GM23338 (cell line): ENCODE measurements at regions not wholly inside any gene's neighbourhood (a gene's known extent, or its start where the extent isn't known, plus 50 kb on each side); places are given as distances from the start of the nearest gene placed in this dataset.

Source experiments
- ATAC-seq: fragments of 200-7000 bp; cut with Tn5 transposase; 3 replicates; pipeline ENCODE4 v1.9.1; 2020
- DNase-seq: peaks from one replicate; pipeline ENCODE4 v3.0.0-alpha.2; 2015; ENCODE audit warnings: low spot score
- H2AFZ ChIP-seq: fragments of 200-600 bp; sonication (generic); 2 replicates; pipeline ENCODE4 v1.8.0; 2016; ENCODE audit warnings: antibody characterized with exemption, mild to moderate bottlenecking, moderate library complexity
- H3F3A ChIP-seq: fragments of 200-600 bp; sonication (generic); replicated peaks from 2 replicates; pipeline ENCODE4 v1.8.0; 2017; ENCODE audit warnings: antibody characterized with exemption, mixed run types, low read depth
- H3K27ac ChIP-seq: fragments of 200-600 bp; sonication (generic); 2 replicates; pipeline ENCODE4 v1.6.1; 2016; ENCODE audit warnings: low read depth
- H3K27me3 ChIP-seq: fragments of 200-600 bp; sonication (generic); 2 replicates; pipeline ENCODE4 v1.8.0; 2016; ENCODE audit warnings: mild to moderate bottlenecking, mixed run types, moderate library complexity; ENCODE audit not compliant: insufficient read depth
- H3K36me3 ChIP-seq: fragments of 200-600 bp; sonication (generic); 2 replicates; pipeline ENCODE4 v1.8.0; 2016; ENCODE audit warnings: mild to moderate bottlenecking; ENCODE audit not compliant: insufficient read depth
- H3K4me1 ChIP-seq: fragments of 200-600 bp; sonication (generic); 2 replicates; pipeline ENCODE4 v1.8.0; 2016; ENCODE audit warnings: mild to moderate bottlenecking, moderate library complexity; ENCODE audit not compliant: insufficient read depth
- H3K4me2 ChIP-seq: fragments of 200-600 bp; sonication (generic); 2 replicates; pipeline ENCODE4 v1.7.1; 2017; ENCODE audit warnings: mixed run types
- H3K4me3 ChIP-seq: fragments of 200-600 bp; sonication (generic); 2 replicates; pipeline ENCODE4 v1.6.1; 2016; ENCODE audit warnings: mixed run types
- H3K79me2 ChIP-seq: fragments of 200-600 bp; sonication (generic); replicated peaks from 2 replicates; pipeline ENCODE4 v1.8.0; 2017; ENCODE audit warnings: mild to moderate bottlenecking; ENCODE audit not compliant: insufficient read depth
- H3K9me2 ChIP-seq: fragments of 200-600 bp; sonication (generic); 2 replicates; pipeline ENCODE4 v1.8.0; 2017; ENCODE audit not compliant: insufficient read depth
- H4K20me1 ChIP-seq: fragments of 200-600 bp; sonication (generic); replicated peaks from 2 replicates; pipeline ENCODE4 v1.8.0; 2017; ENCODE audit warnings: mild to moderate bottlenecking; ENCODE audit not compliant: insufficient read depth
- H3K27ac Mint-ChIP-seq: 2 replicates; pipeline ENCODE4 v1.8.0; 2020; ENCODE audit warnings: inconsistent platforms, mild to moderate bottlenecking, moderate library complexity, mixed read lengths
- H3K27me3 Mint-ChIP-seq: 3 replicates; pipeline ENCODE4 v1.8.0; 2022; ENCODE audit warnings: low read depth, mild to moderate bottlenecking, moderate library complexity, mixed read lengths, inconsistent platforms; ENCODE audit not compliant: insufficient read depth, poor library complexity
- H3K36me3 Mint-ChIP-seq: 3 replicates; pipeline ENCODE4 v1.8.0; 2021; ENCODE audit warnings: low read depth, mild to moderate bottlenecking, inconsistent platforms, moderate library complexity, mixed read lengths
- H3K4me1 Mint-ChIP-seq: 3 replicates; pipeline ENCODE4 v1.8.0; 2020; ENCODE audit warnings: mild to moderate bottlenecking, inconsistent platforms, mixed read lengths
- H3K4me3 Mint-ChIP-seq: 3 replicates; pipeline ENCODE4 v1.8.0; 2021; ENCODE audit warnings: moderate library complexity, mild to moderate bottlenecking, inconsistent platforms, mixed read lengths
- H3K9me3 Mint-ChIP-seq: 3 replicates; pipeline ENCODE4 v1.8.0; 2020; ENCODE audit warnings: moderate library complexity, mild to moderate bottlenecking, inconsistent platforms, mixed read lengths
- EZH2 ChIP-seq: fragments of 200-600 bp; sonication (generic); IDR thresholded peaks from one replicate; pipeline ENCODE4 v1.8.0; 2017; ENCODE audit warnings: antibody characterized with exemption, mild to moderate bottlenecking, low read depth; ENCODE audit not compliant: unreplicated experiment
- EZH2phosphoT487 ChIP-seq: fragments of 200-600 bp; sonication (generic); IDR thresholded peaks from one replicate; pipeline ENCODE4 v1.8.1; 2018; ENCODE audit warnings: antibody characterized with exemption; ENCODE audit not compliant: unreplicated experiment
- NANOG ChIP-seq: IDR thresholded peaks from 2 replicates; pipeline ENCODE4 v1.6.1; 2016; ENCODE audit warnings: antibody characterized with exemption, borderline replicate concordance
- POLR2AphosphoS5 ChIP-seq: IDR thresholded peaks from 2 replicates; pipeline ENCODE4 v1.6.1; 2016; ENCODE audit warnings: antibody characterized with exemption, low read depth
- TF ChIP-seq, protein P1 (sequence below): IDR thresholded peaks from 2 replicates; pipeline ENCODE4 v1.6.1; 2016; ENCODE audit warnings: antibody characterized with exemption
- TF ChIP-seq, protein P2 (sequence below), 2 experiments: fragments of 200-600 bp in 1 of 2; sonication (generic) in 1 of 2; conservative IDR thresholded peaks; 2 replicates each; pipeline versions ENCODE4 v1.5.1 to v1.6.1; 2016 to 2017; ENCODE audit warnings: antibody characterized with exemption in 2 of 2, low read depth in 2 of 2, mild to moderate bottlenecking in 2 of 2, moderate library complexity in 1 of 2
- TF ChIP-seq, protein P3 (sequence below): fragments of 250-450 bp; sonication (Bioruptor Pico); IDR thresholded peaks from 2 replicates; pipeline ENCODE4 v1.5.0; 2020; ENCODE audit warnings: mild to moderate bottlenecking, moderate library complexity

DNA sequence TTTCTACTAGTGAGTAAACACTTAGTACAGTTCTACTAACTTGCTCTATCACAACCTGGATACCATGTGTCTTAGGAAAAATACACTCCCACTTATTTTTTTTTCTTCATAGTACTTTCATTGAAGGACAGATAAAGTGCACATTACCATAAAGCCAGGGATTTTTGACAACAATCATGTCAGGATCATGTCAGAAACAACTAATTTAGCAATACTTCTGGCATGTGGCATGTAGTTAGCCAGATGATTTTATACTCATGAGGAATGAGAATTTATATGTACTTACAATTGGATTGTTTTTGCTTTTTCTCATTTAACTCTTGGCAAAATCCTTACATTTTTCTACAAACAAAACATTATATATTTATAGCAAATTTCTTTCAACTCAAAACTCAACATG lies 630.7 kb upstream of the GRM3 start:
- no peak overlapping the region for H3K4me2 ChIP-seq
- H3K4me3 ChIP-seq = no peak overlapping the region
- H4K20me1 ChIP-seq = no peaks in the 10 kb centered on the region
- no peaks in the 10 kb centered on the region for H3K9me2 ChIP-seq
- H3K36me3 Mint-ChIP-seq = no peaks in the 10 kb centered on the region
- H3K27ac Mint-ChIP-seq = no peak overlapping the region
- TF ChIP-seq, protein P1, sequence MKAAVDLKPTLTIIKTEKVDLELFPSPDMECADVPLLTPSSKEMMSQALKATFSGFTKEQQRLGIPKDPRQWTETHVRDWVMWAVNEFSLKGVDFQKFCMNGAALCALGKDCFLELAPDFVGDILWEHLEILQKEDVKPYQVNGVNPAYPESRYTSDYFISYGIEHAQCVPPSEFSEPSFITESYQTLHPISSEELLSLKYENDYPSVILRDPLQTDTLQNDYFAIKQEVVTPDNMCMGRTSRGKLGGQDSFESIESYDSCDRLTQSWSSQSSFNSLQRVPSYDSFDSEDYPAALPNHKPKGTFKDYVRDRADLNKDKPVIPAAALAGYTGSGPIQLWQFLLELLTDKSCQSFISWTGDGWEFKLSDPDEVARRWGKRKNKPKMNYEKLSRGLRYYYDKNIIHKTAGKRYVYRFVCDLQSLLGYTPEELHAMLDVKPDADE = no peak
- no peak for TF ChIP-seq EZH2
- no peak for TF ChIP-seq POLR2AphosphoS5
- H3K4me1 ChIP-seq = peaks cover 9% of the 10 kb centered on the region
- no peaks in the 10 kb centered on the region for H3K27me3 ChIP-seq
- H2AFZ ChIP-seq = no peak overlapping the region
- H3K4me1 Mint-ChIP-seq = peaks cover 8% of the 10 kb centered on the region; the same call in 2 of the 3 replicates
- H3K4me3 Mint-ChIP-seq = no peak overlapping the region
- H3K9me3 Mint-ChIP-seq = no peaks in the 10 kb centered on the region
- H3K27me3 Mint-ChIP-seq = no peaks in the 10 kb centered on the region
- H3K36me3 ChIP-seq = no peaks in the 10 kb centered on the region
- H3K27ac ChIP-seq = no peak overlapping the region
- no peaks in the 10 kb centered on the region for H3F3A ChIP-seq
- ATAC-seq = no peak
- DNase-seq = no peak
- no peaks in the 10 kb centered on the region for H3K79me2 ChIP-seq

DNA sequence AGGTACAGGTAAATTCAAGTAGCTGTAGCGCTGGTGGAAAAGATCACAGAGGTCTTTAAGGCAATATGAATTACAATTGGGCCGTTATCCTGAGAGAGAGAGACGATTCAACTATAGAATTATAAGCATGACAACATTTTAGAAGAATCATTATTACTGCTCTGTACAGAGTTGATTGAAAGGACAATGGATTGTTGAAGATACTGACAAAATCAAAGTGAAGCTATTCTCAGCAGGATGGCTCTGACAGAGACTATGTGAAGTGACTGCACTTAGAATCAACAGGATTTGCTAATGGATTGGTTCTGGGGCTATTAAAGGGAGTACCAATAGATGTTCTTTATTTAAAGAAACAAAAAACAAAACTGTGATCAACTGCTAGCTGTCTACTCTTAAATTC lies 634.8 kb upstream of the GRM3 start:
- H3K9me3 Mint-ChIP-seq = no peaks in the 10 kb centered on the region
- no peak overlapping the region for H3K4me2 ChIP-seq
- no peaks in the 10 kb centered on the region for H3K36me3 Mint-ChIP-seq

More for the DNA sequence above, 634.8 kb upstream of the GRM3 start:
- Histone ChIP-seq H4K20me1 (no peaks in the 10 kb centered on the region), H3K4me1 (peaks cover 9% of the 10 kb centered on the region), H3K9me2 (peaks cover 17% of the 10 kb centered on the region; the same call in 1 of the 2 replicates), H3F3A (no peaks in the 10 kb centered on the region), H3K79me2 (no peaks in the 10 kb centered on the region), H3K36me3 (no peaks in the 10 kb centered on the region), H2AFZ (no peak overlapping the region), H3K27me3 (no peaks in the 10 kb centered on the region), H3K27ac (no peak overlapping the region), H3K4me3 (no peak overlapping the region)
- Mint-ChIP-seq H3K27me3 (no peaks in the 10 kb centered on the region), H3K4me3 (no peak overlapping the region), H3K27ac (no peak overlapping the region), H3K4me1 (peaks cover 10% of the 10 kb centered on the region; the same call in 2 of the 3 replicates)
- peak; percentile 6 for DNase-seq
- TF ChIP-seq, protein P2, sequence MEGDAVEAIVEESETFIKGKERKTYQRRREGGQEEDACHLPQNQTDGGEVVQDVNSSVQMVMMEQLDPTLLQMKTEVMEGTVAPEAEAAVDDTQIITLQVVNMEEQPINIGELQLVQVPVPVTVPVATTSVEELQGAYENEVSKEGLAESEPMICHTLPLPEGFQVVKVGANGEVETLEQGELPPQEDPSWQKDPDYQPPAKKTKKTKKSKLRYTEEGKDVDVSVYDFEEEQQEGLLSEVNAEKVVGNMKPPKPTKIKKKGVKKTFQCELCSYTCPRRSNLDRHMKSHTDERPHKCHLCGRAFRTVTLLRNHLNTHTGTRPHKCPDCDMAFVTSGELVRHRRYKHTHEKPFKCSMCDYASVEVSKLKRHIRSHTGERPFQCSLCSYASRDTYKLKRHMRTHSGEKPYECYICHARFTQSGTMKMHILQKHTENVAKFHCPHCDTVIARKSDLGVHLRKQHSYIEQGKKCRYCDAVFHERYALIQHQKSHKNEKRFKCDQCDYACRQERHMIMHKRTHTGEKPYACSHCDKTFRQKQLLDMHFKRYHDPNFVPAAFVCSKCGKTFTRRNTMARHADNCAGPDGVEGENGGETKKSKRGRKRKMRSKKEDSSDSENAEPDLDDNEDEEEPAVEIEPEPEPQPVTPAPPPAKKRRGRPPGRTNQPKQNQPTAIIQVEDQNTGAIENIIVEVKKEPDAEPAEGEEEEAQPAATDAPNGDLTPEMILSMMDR (conservative IDR thresholded peaks at IDR 0.05; ENCODE audit: low read depth in 2 of 2) = no peak
- TF ChIP-seq, protein P3, sequence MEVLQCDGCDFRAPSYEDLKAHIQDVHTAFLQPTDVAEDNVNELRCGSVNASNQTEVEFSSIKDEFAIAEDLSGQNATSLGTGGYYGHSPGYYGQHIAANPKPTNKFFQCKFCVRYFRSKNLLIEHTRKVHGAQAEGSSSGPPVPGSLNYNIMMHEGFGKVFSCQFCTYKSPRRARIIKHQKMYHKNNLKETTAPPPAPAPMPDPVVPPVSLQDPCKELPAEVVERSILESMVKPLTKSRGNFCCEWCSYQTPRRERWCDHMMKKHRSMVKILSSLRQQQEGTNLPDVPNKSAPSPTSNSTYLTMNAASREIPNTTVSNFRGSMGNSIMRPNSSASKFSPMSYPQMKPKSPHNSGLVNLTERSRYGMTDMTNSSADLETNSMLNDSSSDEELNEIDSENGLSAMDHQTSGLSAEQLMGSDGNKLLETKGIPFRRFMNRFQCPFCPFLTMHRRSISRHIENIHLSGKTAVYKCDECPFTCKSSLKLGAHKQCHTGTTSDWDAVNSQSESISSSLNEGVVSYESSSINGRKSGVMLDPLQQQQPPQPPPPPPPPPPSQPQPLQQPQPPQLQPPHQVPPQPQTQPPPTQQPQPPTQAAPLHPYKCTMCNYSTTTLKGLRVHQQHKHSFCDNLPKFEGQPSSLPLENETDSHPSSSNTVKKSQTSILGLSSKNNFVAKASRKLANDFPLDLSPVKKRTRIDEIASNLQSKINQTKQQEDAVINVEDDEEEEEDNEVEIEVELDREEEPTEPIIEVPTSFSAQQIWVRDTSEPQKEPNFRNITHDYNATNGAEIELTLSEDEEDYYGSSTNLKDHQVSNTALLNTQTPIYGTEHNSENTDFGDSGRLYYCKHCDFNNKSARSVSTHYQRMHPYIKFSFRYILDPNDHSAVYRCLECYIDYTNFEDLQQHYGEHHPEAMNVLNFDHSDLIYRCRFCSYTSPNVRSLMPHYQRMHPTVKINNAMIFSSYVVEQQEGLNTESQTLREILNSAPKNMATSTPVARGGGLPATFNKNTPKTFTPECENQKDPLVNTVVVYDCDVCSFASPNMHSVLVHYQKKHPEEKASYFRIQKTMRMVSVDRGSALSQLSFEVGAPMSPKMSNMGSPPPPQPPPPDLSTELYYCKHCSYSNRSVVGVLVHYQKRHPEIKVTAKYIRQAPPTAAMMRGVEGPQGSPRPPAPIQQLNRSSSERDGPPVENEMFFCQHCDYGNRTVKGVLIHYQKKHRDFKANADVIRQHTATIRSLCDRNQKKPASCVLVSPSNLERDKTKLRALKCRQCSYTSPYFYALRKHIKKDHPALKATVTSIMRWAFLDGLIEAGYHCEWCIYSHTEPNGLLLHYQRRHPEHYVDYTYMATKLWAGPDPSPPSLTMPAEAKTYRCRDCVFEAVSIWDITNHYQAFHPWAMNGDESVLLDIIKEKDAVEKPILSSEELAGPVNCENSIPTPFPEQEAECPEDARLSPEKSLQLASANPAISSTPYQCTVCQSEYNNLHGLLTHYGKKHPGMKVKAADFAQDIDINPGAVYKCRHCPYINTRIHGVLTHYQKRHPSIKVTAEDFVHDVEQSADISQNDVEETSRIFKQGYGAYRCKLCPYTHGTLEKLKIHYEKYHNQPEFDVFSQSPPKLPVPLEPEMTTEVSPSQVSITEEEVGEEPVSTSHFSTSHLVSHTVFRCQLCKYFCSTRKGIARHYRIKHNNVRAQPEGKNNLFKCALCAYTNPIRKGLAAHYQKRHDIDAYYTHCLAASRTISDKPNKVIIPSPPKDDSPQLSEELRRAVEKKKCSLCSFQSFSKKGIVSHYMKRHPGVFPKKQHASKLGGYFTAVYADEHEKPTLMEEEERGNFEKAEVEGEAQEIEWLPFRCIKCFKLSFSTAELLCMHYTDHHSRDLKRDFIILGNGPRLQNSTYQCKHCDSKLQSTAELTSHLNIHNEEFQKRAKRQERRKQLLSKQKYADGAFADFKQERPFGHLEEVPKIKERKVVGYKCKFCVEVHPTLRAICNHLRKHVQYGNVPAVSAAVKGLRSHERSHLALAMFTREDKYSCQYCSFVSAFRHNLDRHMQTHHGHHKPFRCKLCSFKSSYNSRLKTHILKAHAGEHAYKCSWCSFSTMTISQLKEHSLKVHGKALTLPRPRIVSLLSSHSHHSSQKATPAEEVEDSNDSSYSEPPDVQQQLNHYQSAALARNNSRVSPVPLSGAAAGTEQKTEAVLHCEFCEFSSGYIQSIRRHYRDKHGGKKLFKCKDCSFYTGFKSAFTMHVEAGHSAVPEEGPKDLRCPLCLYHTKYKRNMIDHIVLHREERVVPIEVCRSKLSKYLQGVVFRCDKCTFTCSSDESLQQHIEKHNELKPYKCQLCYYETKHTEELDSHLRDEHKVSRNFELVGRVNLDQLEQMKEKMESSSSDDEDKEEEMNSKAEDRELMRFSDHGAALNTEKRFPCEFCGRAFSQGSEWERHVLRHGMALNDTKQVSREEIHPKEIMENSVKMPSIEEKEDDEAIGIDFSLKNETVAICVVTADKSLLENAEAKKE = no peak
- TF ChIP-seq EZH2phosphoT487 (no peak), NANOG (peak; percentile 6; the same call in 1 of the 2 replicates)
- no peak for ATAC-seq
